ENCODE measurements at regions not wholly inside any gene's neighbourhood (a gene's known extent, or its start where the extent isn't known, plus 50 kb on each side); places are given as distances from the start of the nearest gene placed in this dataset.

DNA sequence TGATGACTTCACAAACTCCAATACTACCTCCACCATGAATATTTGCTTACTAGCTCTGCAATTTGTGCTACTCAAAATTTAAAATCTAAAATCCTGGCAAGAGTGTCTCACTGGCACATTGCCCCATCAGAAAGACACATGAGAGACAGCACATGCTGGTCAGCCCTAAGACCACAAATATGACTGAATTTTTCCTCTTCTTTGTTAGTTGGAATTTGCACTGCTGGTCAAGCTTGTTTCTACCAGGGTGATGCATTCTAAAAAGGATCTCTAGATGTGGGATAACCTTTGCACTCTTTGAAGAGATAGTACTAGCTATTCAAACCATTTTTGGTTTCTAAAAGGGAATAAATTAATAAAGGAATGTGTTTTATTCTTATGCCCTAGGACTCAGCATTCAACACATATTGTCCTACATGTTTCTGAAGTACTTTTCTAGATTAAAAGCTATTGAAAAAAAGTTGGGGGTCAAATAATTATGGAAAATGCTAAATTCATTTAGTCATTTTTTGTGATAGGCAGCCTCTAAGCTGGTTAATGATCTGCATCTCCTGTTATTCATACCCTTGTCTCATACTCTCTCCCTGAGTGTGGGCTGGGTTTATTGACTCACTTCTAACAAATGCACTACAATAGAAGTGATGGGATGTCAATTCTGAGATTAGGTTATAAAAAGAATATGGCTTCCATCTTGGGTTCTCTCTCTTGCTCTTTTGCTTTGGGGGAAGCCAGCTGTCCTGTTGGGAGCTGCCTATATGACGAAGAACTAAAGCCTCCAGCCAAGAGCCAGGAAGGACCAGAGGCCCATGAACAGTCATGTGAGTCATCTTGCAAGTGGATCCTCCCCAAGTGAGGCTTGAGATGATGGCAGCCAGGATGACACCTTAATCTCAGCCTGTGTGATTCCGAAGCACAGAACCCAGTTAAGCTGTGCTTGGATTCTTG is 211.5 kb upstream of the CRY1 start:
- TF ChIP-seq KDM4A (IDR thresholded peaks at IDR 0.05; ENCODE audit: low read depth, low read length, severe bottlenecking) = no peak
- TF ChIP-seq, protein P1, sequence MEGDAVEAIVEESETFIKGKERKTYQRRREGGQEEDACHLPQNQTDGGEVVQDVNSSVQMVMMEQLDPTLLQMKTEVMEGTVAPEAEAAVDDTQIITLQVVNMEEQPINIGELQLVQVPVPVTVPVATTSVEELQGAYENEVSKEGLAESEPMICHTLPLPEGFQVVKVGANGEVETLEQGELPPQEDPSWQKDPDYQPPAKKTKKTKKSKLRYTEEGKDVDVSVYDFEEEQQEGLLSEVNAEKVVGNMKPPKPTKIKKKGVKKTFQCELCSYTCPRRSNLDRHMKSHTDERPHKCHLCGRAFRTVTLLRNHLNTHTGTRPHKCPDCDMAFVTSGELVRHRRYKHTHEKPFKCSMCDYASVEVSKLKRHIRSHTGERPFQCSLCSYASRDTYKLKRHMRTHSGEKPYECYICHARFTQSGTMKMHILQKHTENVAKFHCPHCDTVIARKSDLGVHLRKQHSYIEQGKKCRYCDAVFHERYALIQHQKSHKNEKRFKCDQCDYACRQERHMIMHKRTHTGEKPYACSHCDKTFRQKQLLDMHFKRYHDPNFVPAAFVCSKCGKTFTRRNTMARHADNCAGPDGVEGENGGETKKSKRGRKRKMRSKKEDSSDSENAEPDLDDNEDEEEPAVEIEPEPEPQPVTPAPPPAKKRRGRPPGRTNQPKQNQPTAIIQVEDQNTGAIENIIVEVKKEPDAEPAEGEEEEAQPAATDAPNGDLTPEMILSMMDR (IDR thresholded peaks at IDR 0.05; ENCODE audit: control extremely low read depth in 1 of 3, insufficient read depth in 1 of 3, low read depth in 1 of 3, low read length in 3 of 3) = no peak
- no peak for TF ChIP-seq SIN3A (conservative IDR thresholded peaks at IDR 0.05 in 1 of 2, IDR thresholded peaks at IDR 0.05 in 1 of 2; ENCODE audit: low read depth in 1 of 2, low read length in 2 of 2)
- no peak for TF ChIP-seq SUZ12 (IDR thresholded peaks at IDR 0.05; ENCODE audit: low read length)
- TF ChIP-seq POLR2AphosphoS5 (IDR thresholded peaks at IDR 0.05; ENCODE audit: low read depth, low read length) = no peak
- TF ChIP-seq, protein P2, sequence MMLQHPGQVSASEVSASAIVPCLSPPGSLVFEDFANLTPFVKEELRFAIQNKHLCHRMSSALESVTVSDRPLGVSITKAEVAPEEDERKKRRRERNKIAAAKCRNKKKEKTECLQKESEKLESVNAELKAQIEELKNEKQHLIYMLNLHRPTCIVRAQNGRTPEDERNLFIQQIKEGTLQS (IDR thresholded peaks at IDR 0.05; ENCODE audit: insufficient read depth, low read depth, low read length) = no peak
- no peak for TF ChIP-seq POLR2A (IDR thresholded peaks at IDR 0.05; ENCODE audit: control extremely low read depth in 1 of 2, low read depth in 2 of 2, low read length in 2 of 2)
- TF ChIP-seq TEAD4 (IDR thresholded peaks at IDR 0.05; ENCODE audit: low read depth, low read length) = no peak

Data from H1 (cell line).